Effector CD8-positive, alpha-beta T cell (primary cell): ENCODE measurements at regions not wholly inside any gene's neighbourhood (a gene's known extent, or its start where the extent isn't known, plus 50 kb on each side); places are given as distances from the start of the nearest gene placed in this dataset.
"Not testable (repeated sequence)": the region's sequence is repeated elsewhere in the genome, so short reads cannot be mapped to it uniquely, and the experiment has no call there.

ENCODE experiments used
- DNase-seq: peaks from one replicate; lab custom pipeline; 2025; lab: John Stamatoyannopoulos, UW

- DNase-seq = no peak
These were observed 53.5 kb downstream of the TEX51 start for GRCh38 chr2:126952216-126952615.

- no peak for DNase-seq
These were observed 54.8 kb downstream of the TEX51 start for GRCh38 chr2:126953483-126953882.

- no peak for DNase-seq
These were observed 56.1 kb downstream of the TEX51 start for GRCh38 chr2:126954831-126955230.

- not testable (repeated sequence) for DNase-seq
These were observed 58.1 kb downstream of the TEX51 start for GRCh38 chr2:126956773-126957172.

GRCh38 chr2:126963390-126963789 is 64.7 kb downstream of the TEX51 start:
- no peak for DNase-seq

GRCh38 chr2:126966601-126967000 is 67.9 kb downstream of the TEX51 start:
- DNase-seq = no peak

GRCh38 chr2:126970583-126970982 is 71.9 kb downstream of the TEX51 start:
- DNase-seq = no peak

GRCh38 chr2:126971162-126971480 is 72.4 kb downstream of the TEX51 start:
- no peak for DNase-seq

- peak; percentile 42 for DNase-seq
These were observed 73.0 kb downstream of the TEX51 start for GRCh38 chr2:126971481-126972278.

- no peak for DNase-seq
These were observed 73.6 kb downstream of the TEX51 start for GRCh38 chr2:126972279-126972626.

GRCh38 chr2:126973745-126974144 is 75.1 kb downstream of the TEX51 start:
- DNase-seq = no peak

- DNase-seq = no peak
These were observed 77.3 kb downstream of the TEX51 start for GRCh38 chr2:126975671-126976655.

- DNase-seq = no peak
These were observed 78.1 kb downstream of the TEX51 start for GRCh38 chr2:126976721-126977328.

- DNase-seq = no peak
These were observed 79.6 kb downstream of the TEX51 start for GRCh38 chr2:126978333-126978732.

- no peak for DNase-seq
These were observed 80.6 kb downstream of the TEX51 start for GRCh38 chr2:126979039-126980003.

GRCh38 chr2:126981476-126981875 is 82.8 kb downstream of the TEX51 start:
- no peak for DNase-seq

GRCh38 chr2:126982935-126983334 is 84.2 kb downstream of the TEX51 start:
- no peak for DNase-seq

- no peak for DNase-seq
These were observed 88.0 kb downstream of the TEX51 start for GRCh38 chr2:126986631-126987187.

GRCh38 chr2:126988482-126988881 is 89.8 kb downstream of the TEX51 start:
- no peak for DNase-seq

- DNase-seq = not testable (repeated sequence)
These were observed 90.4 kb downstream of the TEX51 start for GRCh38 chr2:126989064-126989463.

- no peak for DNase-seq
These were observed 91.5 kb downstream of the TEX51 start for GRCh38 chr2:126990200-126990599.
